ENCODE measurements at regions not wholly inside any gene's neighbourhood (a gene's known extent, or its start where the extent isn't known, plus 50 kb on each side); places are given as distances from the start of the nearest gene placed in this dataset.

DNA sequence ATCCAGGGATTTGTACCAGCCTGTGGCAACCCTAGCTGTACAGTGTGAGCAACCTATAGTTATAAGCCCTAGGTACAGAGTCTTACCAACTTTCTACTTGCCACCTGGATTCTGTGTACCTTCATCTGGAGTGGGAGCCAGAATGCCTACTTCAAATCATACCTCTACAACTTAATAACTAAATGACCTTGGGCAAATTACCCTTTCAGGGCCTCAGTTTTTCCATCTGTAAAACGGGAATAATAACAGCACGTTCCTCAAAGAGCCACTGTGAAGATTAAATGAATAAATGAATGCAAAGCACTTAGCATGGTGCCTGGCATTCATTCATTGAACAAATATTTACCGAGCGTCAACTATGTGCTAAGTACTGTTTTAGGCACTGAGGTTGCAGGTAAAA is 50.7 kb upstream of the FAM210B start:
- no peaks in the 10 kb centered on the region for H3K27me3 ChIP-seq (ENCODE audit: insufficient read depth, low read length)

More for the DNA sequence above, 50.7 kb upstream of the FAM210B start:
- H3K27ac ChIP-seq (ENCODE audit: low read depth, low read length): no peak overlapping the region
- H3K4me3 ChIP-seq (ENCODE audit: low read length): no peak overlapping the region
- H3K4me1 ChIP-seq (ENCODE audit: insufficient read depth, low read length): no peaks in the 10 kb centered on the region
- WGBS: 74% methylated on average over 4 of the region's 4 CpGs
- peaks cover 88% of the 10 kb centered on the region for H3K9me3 ChIP-seq (ENCODE audit: insufficient read depth, low read depth, low read length)
- H3K9ac ChIP-seq (ENCODE audit: low read depth, low read length): no peak overlapping the region
- H3K36me3 ChIP-seq (ENCODE audit: insufficient read depth, low read length): no peaks in the 10 kb centered on the region

Data from HUES64 (cell line).